ENCODE measurements at regions not wholly inside any gene's neighbourhood (a gene's known extent, or its start where the extent isn't known, plus 50 kb on each side); places are given as distances from the start of the nearest gene placed in this dataset.
"Not testable (repeated sequence)": the region's sequence is repeated elsewhere in the genome, so short reads cannot be mapped to it uniquely, and the experiment has no call there.

- Histone ChIP-seq H3K4me2 (ENCODE audit: low read length) (no peak overlapping the region), H3K36me3 (ENCODE audit: insufficient read depth, low read length) (no peaks in the 10 kb centered on the region), H3K9me3 (replicated peaks; ENCODE audit: low read length) (no peaks in the 10 kb centered on the region), H3K27me3 (ENCODE audit: control insufficient read depth, insufficient read depth, low read length) (no peaks in the 10 kb centered on the region), H3K9ac (ENCODE audit: low read depth, low read length) (no peak overlapping the region), H3K4me1 (ENCODE audit: control insufficient read depth, insufficient read depth, low read length) (no peaks in the 10 kb centered on the region), H3K4me3 (ENCODE audit: low read length) (no peak overlapping the region)
These were observed 412.0 kb downstream of the SLITRK1 start for GRCh38 chr13:83470133-83470797.

- Histone ChIP-seq H3K9me3 (replicated peaks; ENCODE audit: low read length) (no peaks in the 10 kb centered on the region), H3K9ac (ENCODE audit: low read depth, low read length) (no peak overlapping the region), H3K4me2 (ENCODE audit: low read length) (no peak overlapping the region), H3K36me3 (ENCODE audit: insufficient read depth, low read length) (no peaks in the 10 kb centered on the region), H3K4me1 (ENCODE audit: control insufficient read depth, insufficient read depth, low read length) (peaks cover 10% of the 10 kb centered on the region), H3K27me3 (ENCODE audit: control insufficient read depth, insufficient read depth, low read length) (no peaks in the 10 kb centered on the region), H3K4me3 (ENCODE audit: low read length) (no peak overlapping the region)
These were observed 428.6 kb downstream of the SLITRK1 start for GRCh38 chr13:83453723-83454122.

- Histone ChIP-seq H3K36me3 (ENCODE audit: insufficient read depth, low read length) (no peaks in the 10 kb centered on the region), H3K4me3 (ENCODE audit: low read length) (no peak overlapping the region), H3K27me3 (ENCODE audit: control insufficient read depth, insufficient read depth, low read length) (no peaks in the 10 kb centered on the region), H3K9me3 (replicated peaks; ENCODE audit: low read length) (no peaks in the 10 kb centered on the region), H3K4me2 (ENCODE audit: low read length) (no peak overlapping the region), H3K4me1 (ENCODE audit: control insufficient read depth, insufficient read depth, low read length) (peaks cover 10% of the 10 kb centered on the region), H3K9ac (ENCODE audit: low read depth, low read length) (no peak overlapping the region)
These were observed 429.0 kb downstream of the SLITRK1 start for GRCh38 chr13:83453300-83453699.

GRCh38 chr13:83452292-83452950 lies 429.9 kb downstream of the SLITRK1 start:
- H3K9me3 ChIP-seq (replicated peaks; ENCODE audit: low read length), result no peaks in the 10 kb centered on the region
- no peak overlapping the region for H3K9ac ChIP-seq (ENCODE audit: low read depth, low read length)

DNA sequence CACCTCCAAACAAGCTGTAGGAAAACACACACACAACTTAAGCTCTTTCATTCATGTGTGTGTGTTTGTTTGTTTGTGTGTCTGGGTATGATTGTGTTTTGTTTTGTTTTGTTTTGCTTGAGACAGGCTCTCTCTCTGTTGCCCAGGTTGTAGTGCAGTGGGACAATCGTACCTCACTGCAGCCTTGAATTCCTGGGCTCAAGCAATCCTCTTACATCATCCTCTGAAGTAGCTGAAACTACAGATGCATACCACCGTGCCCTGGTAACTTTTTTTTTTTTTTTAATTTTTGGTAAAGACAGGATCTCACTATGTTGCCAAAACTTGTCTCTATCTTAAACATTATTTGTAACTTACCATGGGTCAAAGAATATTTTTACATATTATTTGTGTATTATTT lies 431.7 kb downstream of the SLITRK1 start:
- Histone ChIP-seq H3K4me3 (ENCODE audit: low read length) (no peak overlapping the region), H3K27me3 (ENCODE audit: control insufficient read depth, insufficient read depth, low read length) (no peaks in the 10 kb centered on the region), H3K36me3 (ENCODE audit: insufficient read depth, low read length) (no peaks in the 10 kb centered on the region), H3K4me1 (ENCODE audit: control insufficient read depth, insufficient read depth, low read length) (peaks cover 10% of the 10 kb centered on the region), H3K9me3 (replicated peaks; ENCODE audit: low read length) (no peaks in the 10 kb centered on the region), H3K4me2 (ENCODE audit: low read length) (no peak overlapping the region), H3K9ac (ENCODE audit: low read depth, low read length) (no peak overlapping the region)

More at GRCh38 chr13:83452292-83452950, 429.9 kb downstream of the SLITRK1 start:
- Histone ChIP-seq H3K4me3 (ENCODE audit: low read length) (no peak overlapping the region), H3K27me3 (ENCODE audit: control insufficient read depth, insufficient read depth, low read length) (no peaks in the 10 kb centered on the region), H3K4me1 (ENCODE audit: control insufficient read depth, insufficient read depth, low read length) (peaks cover 10% of the 10 kb centered on the region), H3K4me2 (ENCODE audit: low read length) (no peak overlapping the region), H3K36me3 (ENCODE audit: insufficient read depth, low read length) (no peaks in the 10 kb centered on the region)

DNA sequence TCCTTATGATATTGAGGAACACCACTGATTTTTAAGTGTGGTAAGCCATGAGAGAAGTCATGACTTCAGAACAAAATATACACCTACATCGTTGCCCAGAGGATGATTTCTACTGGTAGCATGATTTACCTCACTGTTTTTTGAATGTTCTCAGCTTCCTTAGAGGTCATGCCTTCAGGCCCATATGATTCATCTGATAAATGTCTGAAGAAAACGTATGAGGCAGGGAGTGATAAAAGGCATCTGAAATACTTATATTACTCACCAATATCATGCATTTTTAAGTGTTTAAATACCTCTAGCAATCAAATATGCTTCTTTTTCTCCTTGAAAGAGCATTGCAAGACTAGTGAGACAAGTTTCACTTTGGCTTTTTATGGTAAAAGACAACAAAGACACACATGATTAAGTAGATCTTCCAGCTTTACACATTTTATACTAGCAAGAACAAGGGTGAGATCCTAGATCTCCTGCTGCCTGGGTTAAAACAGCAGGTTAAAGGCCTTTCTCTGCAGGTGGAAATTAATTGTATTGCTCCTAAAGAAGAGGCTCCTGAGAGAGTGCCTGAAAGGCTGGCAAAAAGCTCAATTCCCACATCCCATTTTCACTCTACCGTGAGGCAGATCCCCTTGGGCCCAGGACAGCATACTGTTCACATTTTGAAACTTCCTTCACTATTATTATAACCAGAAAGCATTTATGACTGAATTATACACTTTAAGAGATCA lies 432.4 kb downstream of the SLITRK1 start:
- H3K4me2 ChIP-seq (ENCODE audit: low read length), result peak overlapping the region; percentile 52
- peaks cover 10% of the 10 kb centered on the region for H3K4me1 ChIP-seq (ENCODE audit: control insufficient read depth, insufficient read depth, low read length)
- no peak overlapping the region for H3K4me3 ChIP-seq (ENCODE audit: low read length)
- H3K9me3 ChIP-seq (replicated peaks; ENCODE audit: low read length), result no peaks in the 10 kb centered on the region
- H3K27me3 ChIP-seq (ENCODE audit: control insufficient read depth, insufficient read depth, low read length), result no peaks in the 10 kb centered on the region
- H3K36me3 ChIP-seq (ENCODE audit: insufficient read depth, low read length), result no peaks in the 10 kb centered on the region
- peak overlapping the region; percentile 34 for H3K9ac ChIP-seq (ENCODE audit: low read depth, low read length)

DNA sequence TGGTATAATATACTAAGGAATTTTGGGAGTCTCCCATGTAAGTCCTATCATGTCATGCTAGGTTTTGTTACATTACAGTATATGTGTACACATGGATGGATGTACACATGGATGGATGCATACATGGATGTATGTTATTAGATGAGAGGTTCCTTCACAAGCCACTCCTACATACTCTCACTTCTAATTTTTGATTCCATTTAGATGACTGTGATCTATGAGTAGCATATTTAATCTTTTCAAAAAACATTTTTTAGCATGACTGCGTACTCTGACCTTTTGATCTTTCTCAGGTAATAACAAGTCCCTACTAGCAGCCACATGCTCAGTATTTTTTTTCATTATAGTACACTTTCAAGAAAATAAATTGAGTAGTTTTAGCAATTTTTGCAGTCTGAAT lies 441.8 kb downstream of the SLITRK1 start:
- no peaks in the 10 kb centered on the region for H3K9me3 ChIP-seq (replicated peaks; ENCODE audit: low read length)
- H3K4me3 ChIP-seq (ENCODE audit: low read length), result no peak overlapping the region
- H3K36me3 ChIP-seq (ENCODE audit: insufficient read depth, low read length), result no peaks in the 10 kb centered on the region

GRCh38 chr13:83439464-83439863 lies 442.8 kb downstream of the SLITRK1 start:
- not testable (repeated sequence) for H3K4me3 ChIP-seq (ENCODE audit: low read length); H3K9me3 ChIP-seq (replicated peaks; ENCODE audit: low read length); H3K4me1 ChIP-seq (ENCODE audit: control insufficient read depth, insufficient read depth, low read length); H3K9ac ChIP-seq (ENCODE audit: low read depth, low read length); H3K27me3 ChIP-seq (ENCODE audit: control insufficient read depth, insufficient read depth, low read length); H3K36me3 ChIP-seq (ENCODE audit: insufficient read depth, low read length); H3K4me2 ChIP-seq (ENCODE audit: low read length)

More for the DNA sequence above, 441.8 kb downstream of the SLITRK1 start:
- Histone ChIP-seq H3K9ac (ENCODE audit: low read depth, low read length) (no peak overlapping the region), H3K4me2 (ENCODE audit: low read length) (no peak overlapping the region), H3K4me1 (ENCODE audit: control insufficient read depth, insufficient read depth, low read length) (no peaks in the 10 kb centered on the region), H3K27me3 (ENCODE audit: control insufficient read depth, insufficient read depth, low read length) (no peaks in the 10 kb centered on the region)

DNA sequence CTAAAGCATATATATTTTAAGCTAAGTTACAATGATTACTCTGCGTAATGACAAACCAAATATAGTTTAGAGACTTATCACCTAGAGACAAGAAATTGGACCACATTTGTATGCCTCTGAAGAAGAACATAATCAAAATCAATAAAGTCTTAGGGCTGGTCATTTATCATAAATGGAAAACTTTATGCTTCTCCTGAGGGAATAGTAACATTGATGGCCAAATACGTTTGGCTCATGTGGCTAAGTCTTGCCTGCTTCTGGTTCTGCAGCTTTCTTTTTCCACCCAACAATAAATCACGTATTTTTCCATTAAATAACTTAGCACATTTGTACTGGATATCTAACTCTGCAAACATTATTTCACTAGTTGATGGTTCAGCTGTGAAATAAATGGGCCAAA lies 458.4 kb downstream of the SLITRK1 start:
- no peaks in the 10 kb centered on the region for H3K36me3 ChIP-seq (ENCODE audit: insufficient read depth, low read length)
- H3K27me3 ChIP-seq (ENCODE audit: control insufficient read depth, insufficient read depth, low read length), result no peaks in the 10 kb centered on the region
- H3K9me3 ChIP-seq (replicated peaks; ENCODE audit: low read length), result no peaks in the 10 kb centered on the region
- no peaks in the 10 kb centered on the region for H3K4me1 ChIP-seq (ENCODE audit: control insufficient read depth, insufficient read depth, low read length)
- H3K4me2 ChIP-seq (ENCODE audit: low read length), result no peak overlapping the region
- H3K9ac ChIP-seq (ENCODE audit: low read depth, low read length), result no peak overlapping the region
- H3K4me3 ChIP-seq (ENCODE audit: low read length), result no peak overlapping the region

DNA sequence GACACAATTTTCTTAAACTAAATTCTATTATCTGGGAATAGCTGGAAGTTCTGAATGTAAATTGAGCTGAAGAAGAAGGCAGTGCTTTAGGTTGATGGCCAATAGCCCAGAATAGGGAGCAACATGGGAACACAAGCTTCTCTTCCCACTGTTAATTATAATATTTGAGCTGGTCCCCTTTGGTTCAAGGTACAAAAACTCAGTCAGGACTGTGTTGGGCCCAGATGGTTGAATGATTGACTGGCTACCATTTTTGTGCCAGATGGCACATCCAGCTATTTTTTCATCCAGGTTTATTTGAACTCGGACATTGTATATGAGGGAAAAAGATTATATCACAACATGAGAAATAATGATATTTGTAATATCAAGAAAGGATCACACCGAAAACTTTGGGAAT lies 458.9 kb downstream of the SLITRK1 start:
- Histone ChIP-seq H3K9ac (ENCODE audit: low read depth, low read length) (no peak overlapping the region), H3K4me3 (ENCODE audit: low read length) (no peak overlapping the region), H3K36me3 (ENCODE audit: insufficient read depth, low read length) (no peaks in the 10 kb centered on the region), H3K27me3 (ENCODE audit: control insufficient read depth, insufficient read depth, low read length) (no peaks in the 10 kb centered on the region), H3K9me3 (replicated peaks; ENCODE audit: low read length) (no peaks in the 10 kb centered on the region), H3K4me1 (ENCODE audit: control insufficient read depth, insufficient read depth, low read length) (no peaks in the 10 kb centered on the region), H3K4me2 (ENCODE audit: low read length) (no peak overlapping the region)

DNA sequence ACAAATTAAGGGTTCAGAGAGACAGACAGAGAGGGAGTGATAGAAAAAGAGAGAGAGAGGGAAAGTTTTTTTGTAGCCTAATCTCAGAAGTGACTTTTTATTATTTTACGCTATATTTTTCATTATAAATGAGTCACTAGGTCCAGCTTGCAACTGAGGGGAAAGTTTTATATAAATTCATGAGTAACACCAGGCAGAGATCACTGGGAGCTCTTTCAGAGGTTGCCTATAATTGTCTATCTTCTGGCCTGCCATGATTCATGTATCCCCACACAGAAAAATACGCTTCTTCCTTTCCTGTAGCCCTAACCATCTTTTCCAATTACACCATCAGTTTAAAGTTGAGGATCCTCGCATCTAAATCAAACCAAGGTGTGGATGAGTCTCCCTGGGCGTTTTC lies 467.9 kb downstream of the SLITRK1 start:
- Histone ChIP-seq H3K27me3 (ENCODE audit: control insufficient read depth, insufficient read depth, low read length) (no peaks in the 10 kb centered on the region), H3K4me3 (ENCODE audit: low read length) (no peak overlapping the region), H3K9me3 (replicated peaks; ENCODE audit: low read length) (no peaks in the 10 kb centered on the region), H3K4me1 (ENCODE audit: control insufficient read depth, insufficient read depth, low read length) (no peaks in the 10 kb centered on the region), H3K9ac (ENCODE audit: low read depth, low read length) (no peak overlapping the region), H3K36me3 (ENCODE audit: insufficient read depth, low read length) (no peaks in the 10 kb centered on the region), H3K4me2 (ENCODE audit: low read length) (no peak overlapping the region)

All from skeletal muscle satellite cell (primary cell).